ENCODE measurements at regions not wholly inside any gene's neighbourhood (a gene's known extent, or its start where the extent isn't known, plus 50 kb on each side); places are given as distances from the start of the nearest gene placed in this dataset.
"Not testable (repeated sequence)": the region's sequence is repeated elsewhere in the genome, so short reads cannot be mapped to it uniquely, and the experiment has no call there.

GRCh38 chr2:2455151-2455550 lies 124.1 kb upstream of the MYT1L start:
- Histone ChIP-seq H3K4me1 (no peaks in the 10 kb centered on the region), H3K9me3 (no peaks in the 10 kb centered on the region), H3K4me3 (no peak overlapping the region), H3K27me3 (no peaks in the 10 kb centered on the region), H3K27ac (no peak overlapping the region), H3K36me3 (no peaks in the 10 kb centered on the region)
- no peak for DNase-seq
- no peak for TF ChIP-seq CTCF (IDR thresholded peaks at IDR 0.05)
- TF ChIP-seq POLR2A (IDR thresholded peaks at IDR 0.05), result no peak
- intact Hi-C loops (cut with DNase I; ENCODE audit: low total_unique reads), result no loop called here

DNA sequence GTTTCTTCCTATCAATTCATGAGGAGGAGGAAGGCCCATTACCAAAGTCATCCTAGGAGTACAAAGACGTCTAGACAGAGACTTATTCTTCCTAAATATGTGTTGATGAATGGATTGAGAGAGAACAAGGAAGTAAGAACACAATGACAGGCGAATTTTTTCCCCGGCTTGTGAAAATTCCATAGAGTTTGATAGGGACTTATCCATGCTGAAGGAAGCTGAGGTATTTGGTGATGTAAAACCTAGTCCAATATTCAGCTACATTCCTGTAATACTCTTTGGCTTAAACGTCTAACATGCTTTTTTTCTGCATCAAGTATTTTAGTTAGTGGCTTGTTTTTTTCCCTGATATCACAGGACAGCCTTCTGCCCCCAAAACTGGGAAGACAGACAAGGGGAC lies 121.9 kb upstream of the MYT1L start:
- Histone ChIP-seq H3K27ac (no peak overlapping the region), H3K4me1 (no peaks in the 10 kb centered on the region), H3K9me3 (no peaks in the 10 kb centered on the region), H3K27me3 (no peaks in the 10 kb centered on the region), H3K4me3 (no peak overlapping the region), H3K36me3 (no peaks in the 10 kb centered on the region)
- DNase-seq, result no peak
- TF ChIP-seq CTCF (IDR thresholded peaks at IDR 0.05) (no peak), POLR2A (IDR thresholded peaks at IDR 0.05) (no peak)
- intact Hi-C loops (cut with DNase I; ENCODE audit: low total_unique reads), result no loop called here

- H3K27me3 ChIP-seq; H3K9me3 ChIP-seq; H3K4me1 ChIP-seq; H3K36me3 ChIP-seq; intact Hi-C loops (cut with DNase I; ENCODE audit: low total_unique reads); H3K27ac ChIP-seq; H3K4me3 ChIP-seq; DNase-seq: not testable (repeated sequence)
Observed at GRCh38 chr2:2451275-2451674, 120.2 kb upstream of the MYT1L start.

GRCh38 chr2:2448178-2448577 lies 117.1 kb upstream of the MYT1L start:
- DNase-seq, result no peak
- TF ChIP-seq CTCF (IDR thresholded peaks at IDR 0.05) (no peak), POLR2A (IDR thresholded peaks at IDR 0.05) (no peak)
- no peaks in the 10 kb centered on the region for H3K36me3 ChIP-seq
- intact Hi-C loops (cut with DNase I; ENCODE audit: low total_unique reads), result no loop called here
- no peak overlapping the region for H3K4me3 ChIP-seq
- H3K27me3 ChIP-seq, result no peaks in the 10 kb centered on the region
- H3K9me3 ChIP-seq, result no peaks in the 10 kb centered on the region
- H3K4me1 ChIP-seq, result no peaks in the 10 kb centered on the region
- no peak overlapping the region for H3K27ac ChIP-seq

DNA sequence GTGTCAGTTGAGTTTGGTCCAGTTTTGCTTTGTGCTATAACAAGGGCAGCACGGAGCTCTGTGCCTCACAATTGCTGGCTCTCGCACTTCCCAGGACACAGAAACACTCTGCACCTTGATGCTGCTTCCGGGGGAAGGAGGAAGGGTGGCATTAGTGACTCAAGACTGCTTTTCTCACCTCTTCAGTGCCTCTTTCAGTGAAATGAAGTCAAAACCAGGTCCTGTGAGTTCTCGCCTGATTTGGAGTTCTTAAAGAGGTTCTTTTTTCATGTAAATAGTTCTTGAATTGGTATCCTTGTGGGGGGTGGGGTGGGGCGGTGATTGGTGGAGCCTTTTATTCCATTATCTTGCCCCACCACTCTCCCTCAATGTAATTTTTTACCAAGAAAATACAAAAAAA lies 91.5 kb upstream of the MYT1L start:
- intact Hi-C loops (cut with DNase I; ENCODE audit: low total_unique reads), result no loop called here
- H3K27ac ChIP-seq, result no peak overlapping the region
- TF ChIP-seq CTCF (IDR thresholded peaks at IDR 0.05) (no peak), POLR2A (IDR thresholded peaks at IDR 0.05) (no peak)
- no peaks in the 10 kb centered on the region for H3K36me3 ChIP-seq
- no peaks in the 10 kb centered on the region for H3K27me3 ChIP-seq
- DNase-seq, result no peak
- H3K4me1 ChIP-seq, result no peaks in the 10 kb centered on the region
- no peak overlapping the region for H3K4me3 ChIP-seq
- no peaks in the 10 kb centered on the region for H3K9me3 ChIP-seq

GRCh38 chr2:2413525-2413924 lies 82.5 kb upstream of the MYT1L start:
- Histone ChIP-seq H3K36me3 (no peaks in the 10 kb centered on the region), H3K4me1 (no peaks in the 10 kb centered on the region), H3K9me3 (no peaks in the 10 kb centered on the region), H3K27me3 (no peaks in the 10 kb centered on the region), H3K27ac (no peak overlapping the region), H3K4me3 (no peak overlapping the region)
- no peak for DNase-seq
- no peak for TF ChIP-seq POLR2A (IDR thresholded peaks at IDR 0.05)
- no peak for TF ChIP-seq CTCF (IDR thresholded peaks at IDR 0.05)
- intact Hi-C loops (cut with DNase I; ENCODE audit: low total_unique reads), result no loop called here

Data from uterus (tissue), 3 donors.